SU-DHL-6 (cell line): ENCODE measurements at regions not wholly inside any gene's neighbourhood (a gene's known extent, or its start where the extent isn't known, plus 50 kb on each side); places are given as distances from the start of the nearest gene placed in this dataset.

ENCODE experiments used
- EZH2phosphoT487 ChIP-seq: fragments of 200-600 bp; sonication (generic), shearing (Covaris generic); conservative IDR thresholded peaks from 2 replicates; pipeline ENCODE4 v1.6.1; 2018; ENCODE audit warnings: mild to moderate bottlenecking, antibody characterized with exemption, low read length, moderate library complexity, mixed read lengths
- TF ChIP-seq, protein P1 (sequence below): fragments of 200-600 bp; sonication (generic); IDR thresholded peaks from one replicate; pipeline ENCODE4 v1.5.1; 2017; ENCODE audit warnings: antibody characterized with exemption, mild to moderate bottlenecking, low read length, moderate library complexity; ENCODE audit not compliant: insufficient read depth, poor library complexity, severe bottlenecking

DNA sequence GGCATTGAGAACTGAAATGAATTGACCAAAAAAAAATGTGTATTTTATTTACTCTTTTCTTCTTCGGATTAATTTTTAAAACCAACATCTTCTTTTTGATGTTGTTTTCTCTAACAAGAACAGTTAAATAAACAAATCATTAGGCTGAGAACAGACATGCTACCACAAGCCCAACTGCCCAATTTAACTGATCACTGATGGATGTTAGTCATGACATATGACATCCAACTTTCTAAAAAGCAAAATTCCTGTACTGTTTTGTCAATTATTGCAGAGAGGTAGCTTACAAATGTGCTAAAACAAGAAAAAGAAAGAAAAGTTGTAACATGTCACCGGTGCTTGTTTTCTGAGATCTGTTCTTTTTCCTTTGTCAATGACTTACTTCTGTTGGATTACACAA is 232.1 kb downstream of the C11orf87 start:
- TF ChIP-seq, protein P1, sequence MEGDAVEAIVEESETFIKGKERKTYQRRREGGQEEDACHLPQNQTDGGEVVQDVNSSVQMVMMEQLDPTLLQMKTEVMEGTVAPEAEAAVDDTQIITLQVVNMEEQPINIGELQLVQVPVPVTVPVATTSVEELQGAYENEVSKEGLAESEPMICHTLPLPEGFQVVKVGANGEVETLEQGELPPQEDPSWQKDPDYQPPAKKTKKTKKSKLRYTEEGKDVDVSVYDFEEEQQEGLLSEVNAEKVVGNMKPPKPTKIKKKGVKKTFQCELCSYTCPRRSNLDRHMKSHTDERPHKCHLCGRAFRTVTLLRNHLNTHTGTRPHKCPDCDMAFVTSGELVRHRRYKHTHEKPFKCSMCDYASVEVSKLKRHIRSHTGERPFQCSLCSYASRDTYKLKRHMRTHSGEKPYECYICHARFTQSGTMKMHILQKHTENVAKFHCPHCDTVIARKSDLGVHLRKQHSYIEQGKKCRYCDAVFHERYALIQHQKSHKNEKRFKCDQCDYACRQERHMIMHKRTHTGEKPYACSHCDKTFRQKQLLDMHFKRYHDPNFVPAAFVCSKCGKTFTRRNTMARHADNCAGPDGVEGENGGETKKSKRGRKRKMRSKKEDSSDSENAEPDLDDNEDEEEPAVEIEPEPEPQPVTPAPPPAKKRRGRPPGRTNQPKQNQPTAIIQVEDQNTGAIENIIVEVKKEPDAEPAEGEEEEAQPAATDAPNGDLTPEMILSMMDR: no peak
- no peak for TF ChIP-seq EZH2phosphoT487
